Fibroblast of pulmonary artery (primary cell): ENCODE measurements at regions not wholly inside any gene's neighbourhood (a gene's known extent, or its start where the extent isn't known, plus 50 kb on each side); places are given as distances from the start of the nearest gene placed in this dataset.

Source experiments
- DNase-seq: peaks from one replicate; pipeline ENCODE4 v3.0.0-alpha.2; 2010; ENCODE audit warnings: low read depth
- H3K4me3 ChIP-seq: replicated peaks from 2 replicates; pipeline ENCODE4 v1.5.1; 2011; ENCODE audit warnings: low read depth, mild to moderate bottlenecking, control low read depth, low read length, moderate library complexity
- TF ChIP-seq, protein P1 (sequence below): IDR thresholded peaks from 2 replicates; pipeline ENCODE4 v1.5.1; 2011; ENCODE audit warnings: mild to moderate bottlenecking, control low read depth, low read length, inconsistent platforms; ENCODE audit errors: missing control alignments

DNA sequence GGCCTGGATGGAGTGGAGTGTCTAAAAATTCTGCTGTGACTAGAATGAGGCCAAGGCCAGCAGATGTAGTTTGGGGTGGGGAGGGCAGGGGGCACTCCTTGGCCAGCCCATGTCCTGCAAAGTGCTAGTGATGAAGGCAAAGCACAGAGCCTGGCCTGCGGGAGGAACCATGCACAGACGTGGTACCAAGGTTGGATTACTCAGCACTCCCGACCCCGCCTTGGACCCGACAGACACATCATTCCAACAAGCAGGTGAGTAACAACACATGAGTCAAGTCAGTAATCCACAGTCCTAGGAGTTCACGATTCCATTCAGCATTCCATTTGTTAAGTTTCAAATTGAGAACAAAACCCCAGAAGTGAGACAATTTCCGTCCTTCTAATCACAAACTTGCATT is 317.3 kb downstream of the TCERG1L start:
- DNase-seq: no peak
- TF ChIP-seq, protein P1, sequence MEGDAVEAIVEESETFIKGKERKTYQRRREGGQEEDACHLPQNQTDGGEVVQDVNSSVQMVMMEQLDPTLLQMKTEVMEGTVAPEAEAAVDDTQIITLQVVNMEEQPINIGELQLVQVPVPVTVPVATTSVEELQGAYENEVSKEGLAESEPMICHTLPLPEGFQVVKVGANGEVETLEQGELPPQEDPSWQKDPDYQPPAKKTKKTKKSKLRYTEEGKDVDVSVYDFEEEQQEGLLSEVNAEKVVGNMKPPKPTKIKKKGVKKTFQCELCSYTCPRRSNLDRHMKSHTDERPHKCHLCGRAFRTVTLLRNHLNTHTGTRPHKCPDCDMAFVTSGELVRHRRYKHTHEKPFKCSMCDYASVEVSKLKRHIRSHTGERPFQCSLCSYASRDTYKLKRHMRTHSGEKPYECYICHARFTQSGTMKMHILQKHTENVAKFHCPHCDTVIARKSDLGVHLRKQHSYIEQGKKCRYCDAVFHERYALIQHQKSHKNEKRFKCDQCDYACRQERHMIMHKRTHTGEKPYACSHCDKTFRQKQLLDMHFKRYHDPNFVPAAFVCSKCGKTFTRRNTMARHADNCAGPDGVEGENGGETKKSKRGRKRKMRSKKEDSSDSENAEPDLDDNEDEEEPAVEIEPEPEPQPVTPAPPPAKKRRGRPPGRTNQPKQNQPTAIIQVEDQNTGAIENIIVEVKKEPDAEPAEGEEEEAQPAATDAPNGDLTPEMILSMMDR: no peak
- H3K4me3 ChIP-seq: no peak overlapping the region

DNA sequence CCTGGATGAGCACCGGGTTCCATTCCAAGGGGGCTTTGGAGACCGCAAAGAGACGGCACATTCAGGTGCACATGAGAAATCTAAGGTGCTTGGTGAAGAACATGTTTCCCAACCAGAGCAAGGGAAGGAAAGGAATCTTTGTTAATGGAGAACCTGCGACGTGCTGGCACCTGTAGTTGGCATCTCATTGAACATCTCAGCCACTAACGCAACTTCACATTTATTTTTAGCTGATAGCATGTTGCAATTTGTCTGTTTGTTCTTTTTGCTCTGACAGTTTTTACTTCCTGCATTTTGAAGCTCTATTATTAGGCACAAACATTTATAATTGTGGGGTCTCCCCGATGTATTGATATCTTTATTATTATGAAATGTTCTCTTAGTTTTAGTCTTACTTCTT is 316.7 kb downstream of the TCERG1L start:
- TF ChIP-seq, protein P1: no peak
- H3K4me3 ChIP-seq: no peak overlapping the region
- DNase-seq: no peak

DNA sequence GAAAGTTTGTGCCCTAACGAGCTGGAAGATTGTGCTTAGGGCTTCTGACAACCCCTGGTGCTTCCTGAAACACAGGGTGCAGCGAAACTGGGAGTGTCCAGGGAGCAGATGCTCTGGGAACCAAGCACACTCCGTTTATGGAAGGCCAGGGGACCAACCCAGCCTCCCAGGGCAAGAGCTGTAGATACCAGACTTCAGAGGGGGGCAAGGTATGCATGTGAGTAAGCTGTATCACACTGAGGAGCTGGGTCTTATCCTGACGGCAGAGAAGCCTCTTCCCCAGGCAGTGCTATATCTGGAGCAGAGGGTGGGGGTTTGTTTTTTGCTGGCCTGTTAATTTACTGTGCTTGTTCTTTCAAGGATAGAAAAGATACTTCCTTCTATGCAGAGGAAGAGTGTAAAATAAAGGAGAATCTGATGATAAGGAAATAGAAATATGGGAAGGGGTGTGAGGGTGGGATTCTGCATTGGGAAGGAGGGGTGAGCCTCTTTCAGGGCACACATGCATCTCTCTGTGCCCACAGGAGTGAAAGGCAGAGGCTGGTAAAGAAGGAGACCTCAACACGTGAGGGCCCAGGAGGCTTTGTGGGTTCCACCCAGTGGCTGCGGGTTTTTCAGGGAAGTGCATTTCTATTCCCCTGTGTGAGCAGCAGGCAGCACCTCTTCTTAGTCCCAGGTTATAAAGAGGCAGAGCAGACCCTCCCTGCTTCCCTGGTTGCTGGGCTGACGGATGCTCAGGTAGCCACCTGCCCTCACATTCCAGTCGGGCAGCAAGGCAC is 314.1 kb downstream of the TCERG1L start:
- TF ChIP-seq, protein P1: no peak
- DNase-seq: no peak
- no peak overlapping the region for H3K4me3 ChIP-seq

DNA sequence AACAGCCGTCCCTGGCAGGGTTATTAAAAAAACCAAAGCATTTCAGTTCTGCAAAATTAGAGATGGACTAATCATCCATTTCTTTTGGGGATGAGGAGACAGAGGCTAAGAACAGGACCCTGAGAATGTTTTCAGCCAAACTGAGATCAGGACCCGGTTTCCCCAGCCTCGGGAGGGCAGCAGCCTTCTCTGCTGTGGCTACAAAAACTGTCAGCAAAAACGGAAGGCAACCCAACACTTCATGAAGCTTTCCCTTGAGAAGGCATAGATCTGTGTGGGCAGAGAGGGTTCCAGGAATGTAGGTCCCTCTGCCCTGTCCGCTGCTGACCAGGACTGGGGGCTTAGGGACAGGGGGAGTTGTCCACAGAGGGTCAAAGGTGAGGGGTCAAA is 313.5 kb downstream of the TCERG1L start:
- no peak for DNase-seq
- H3K4me3 ChIP-seq: no peak overlapping the region
- TF ChIP-seq, protein P1: no peak

DNA sequence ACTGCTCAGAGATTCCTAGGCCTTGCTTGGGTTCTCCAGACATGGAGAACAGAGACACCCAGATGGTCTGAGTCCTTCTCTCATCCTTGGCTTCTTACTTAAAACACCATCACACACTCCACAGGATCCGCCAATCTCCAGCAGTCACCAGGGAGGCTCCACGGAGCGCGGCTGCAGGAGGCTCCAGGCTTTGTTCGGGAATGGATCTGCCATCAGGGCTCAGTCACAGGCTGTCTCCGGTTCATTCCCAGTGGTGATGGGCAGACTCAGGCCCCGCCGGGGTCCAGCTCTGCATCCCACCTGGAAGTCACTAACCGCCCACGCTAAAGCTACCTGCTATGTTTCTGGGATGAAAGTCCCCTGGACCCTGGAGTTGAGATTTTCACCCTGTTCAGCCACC is 312.9 kb downstream of the TCERG1L start:
- TF ChIP-seq, protein P1: no peak
- DNase-seq: no peak
- H3K4me3 ChIP-seq: no peak overlapping the region

DNA sequence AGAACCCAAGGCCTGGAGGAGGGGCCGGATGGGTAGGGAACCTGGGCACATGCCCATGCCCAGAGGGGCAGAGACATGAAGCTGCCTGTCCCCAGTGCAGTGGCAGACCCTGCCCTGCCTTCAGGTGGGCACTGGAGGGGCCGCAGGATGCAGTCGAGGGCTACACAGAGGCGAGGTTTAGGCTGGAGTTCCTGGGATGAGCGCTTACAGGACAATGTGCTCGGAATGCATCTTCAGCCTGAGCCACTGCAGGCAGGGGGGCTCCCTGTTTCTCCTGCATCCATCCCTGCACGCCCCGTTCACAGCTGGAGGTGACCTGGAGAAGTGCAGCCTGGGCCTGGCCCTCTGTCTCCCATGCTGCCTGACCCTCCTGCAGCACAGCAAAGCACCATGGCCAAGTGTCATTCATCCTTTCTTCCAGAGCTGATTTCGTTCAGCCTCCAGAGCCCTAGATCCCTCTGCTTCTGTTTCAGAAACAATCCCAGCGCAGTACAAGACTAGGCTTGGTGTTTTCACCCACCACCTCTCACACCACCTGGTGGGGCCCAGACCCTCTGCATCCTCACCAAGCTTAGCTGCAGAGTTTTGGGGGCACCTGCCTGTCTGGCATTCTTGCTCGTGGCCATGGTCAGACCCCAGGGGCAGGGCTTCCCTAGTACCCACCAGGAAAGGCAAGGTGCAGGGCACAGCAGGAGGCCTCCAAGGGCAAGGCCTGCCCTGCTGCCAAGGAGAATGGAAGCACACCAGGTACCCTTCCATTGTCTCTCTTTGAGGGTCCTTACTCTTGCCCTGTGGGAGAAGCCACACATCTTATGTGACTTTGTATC is 311.9 kb downstream of the TCERG1L start:
- DNase-seq: no peak
- H3K4me3 ChIP-seq: no peak overlapping the region
- TF ChIP-seq, protein P1: no peak

DNA sequence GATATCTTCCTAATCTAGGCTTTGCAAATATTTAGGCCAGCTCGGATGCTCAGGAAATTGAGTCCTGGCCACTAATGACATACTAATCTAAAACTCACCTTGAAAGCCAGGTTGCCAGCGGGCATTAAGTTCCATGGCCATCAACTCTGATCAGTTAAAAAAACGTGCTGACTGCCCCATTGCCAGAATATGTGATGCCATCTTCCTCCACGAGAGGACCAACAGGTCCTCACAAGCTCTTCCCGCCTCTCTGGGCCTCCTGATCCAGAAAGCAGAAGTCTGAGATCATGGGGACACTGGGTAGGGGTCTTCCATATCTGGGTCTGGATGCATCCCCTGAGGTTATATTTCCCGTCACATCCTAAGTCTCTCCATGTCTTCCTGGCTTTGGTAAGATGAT is 311.3 kb downstream of the TCERG1L start:
- TF ChIP-seq, protein P1: no peak
- no peak for DNase-seq

More for the DNA sequence above, 311.3 kb downstream of the TCERG1L start:
- no peak overlapping the region for H3K4me3 ChIP-seq
